Left renal cortex interstitium (tissue), 4 donors: ENCODE measurements at regions not wholly inside any gene's neighbourhood (a gene's known extent, or its start where the extent isn't known, plus 50 kb on each side); places are given as distances from the start of the nearest gene placed in this dataset.

Experiments
- DNase-seq, 4 donors: peaks; one replicate each; pipeline ENCODE4 v3.0.0-alpha.2; 2013; ENCODE audit warnings: low read depth in 4 of 4, low spot score in 2 of 4, missing footprints in 1 of 4

GRCh38 chr2:234732404-234733092 is 219.3 kb upstream of the SH3BP4 start:
- DNase-seq = no peak

GRCh38 chr2:234731236-234731635 is 220.6 kb upstream of the SH3BP4 start:
- DNase-seq = no peak

GRCh38 chr2:234730066-234730640 is 221.7 kb upstream of the SH3BP4 start:
- no peak for DNase-seq

DNA sequence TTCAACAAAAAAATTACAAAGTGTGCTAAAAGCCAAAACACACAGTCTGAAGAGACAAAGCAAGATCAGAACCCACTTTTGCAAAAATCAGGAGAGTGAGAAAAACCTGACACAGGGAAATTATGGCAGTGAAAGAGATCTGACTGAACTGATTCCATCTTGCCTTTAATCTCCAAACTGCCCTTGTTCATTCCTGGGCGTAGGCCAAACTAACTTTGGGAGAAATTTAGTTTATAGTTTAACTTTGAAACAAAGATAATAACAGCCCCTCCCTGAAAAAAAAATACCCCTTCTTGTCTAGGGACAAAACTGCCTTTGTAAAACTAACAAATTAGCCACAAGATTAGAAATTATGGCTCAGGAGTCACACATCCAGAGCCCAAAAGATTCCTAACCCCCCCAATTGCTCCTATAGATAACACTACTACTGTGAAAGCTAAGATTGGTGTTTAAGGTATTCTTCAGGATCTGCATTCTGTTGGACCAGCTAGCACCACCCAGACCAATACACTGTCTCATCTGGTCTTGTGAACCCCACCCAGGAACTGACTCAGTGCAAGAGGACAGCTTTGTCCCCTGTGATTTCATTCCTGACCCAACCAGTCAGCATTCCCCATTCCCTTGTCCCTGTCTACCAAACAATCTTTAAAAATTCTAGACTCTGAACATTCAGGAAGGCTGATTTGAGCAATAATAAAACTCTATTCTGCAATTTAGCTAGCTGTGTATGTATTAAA is 226.1 kb upstream of the SH3BP4 start:
- DNase-seq = no peak

GRCh38 chr2:234724850-234725249 is 227.0 kb upstream of the SH3BP4 start:
- no peak for DNase-seq

GRCh38 chr2:234723400-234723799 is 226.5 kb upstream of the ARL4C start:
- DNase-seq = no peak

GRCh38 chr2:234722176-234722575 is 225.3 kb upstream of the ARL4C start:
- DNase-seq = no peak

GRCh38 chr2:234719116-234719716 is 222.3 kb upstream of the ARL4C start:
- DNase-seq = no peak

GRCh38 chr2:234716271-234716670 is 219.4 kb upstream of the ARL4C start:
- no peak for DNase-seq

DNA sequence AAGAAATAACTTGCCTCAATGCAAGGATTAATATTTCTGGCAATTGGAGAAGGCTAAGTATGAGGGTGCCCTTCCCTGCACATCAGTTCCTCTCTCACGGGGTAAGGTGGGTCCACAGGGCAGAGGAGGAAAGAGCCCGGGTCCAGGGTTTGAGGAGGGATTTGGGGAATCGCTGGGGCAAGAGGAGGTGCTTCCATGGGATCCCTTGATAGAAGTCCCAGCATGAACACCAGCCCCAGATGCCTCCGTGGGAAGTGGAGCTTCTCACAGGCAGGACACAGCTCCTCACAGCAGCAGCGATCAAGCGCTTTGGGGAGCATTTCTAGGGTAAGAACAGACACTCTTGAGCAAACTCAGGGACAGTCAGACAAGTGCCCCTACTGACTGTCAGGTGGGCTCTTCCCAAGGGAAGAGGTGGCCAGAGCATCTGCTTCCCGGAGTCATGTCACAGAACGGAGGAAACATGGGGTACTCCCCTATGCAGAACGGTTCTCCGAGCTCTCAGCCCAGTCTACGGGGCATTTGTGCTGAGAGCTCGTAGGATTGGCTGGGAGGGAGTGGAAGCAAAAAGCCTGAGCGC is 218.9 kb upstream of the ARL4C start:
- DNase-seq = no peak

GRCh38 chr2:234714711-234715110 is 217.8 kb upstream of the ARL4C start:
- no peak for DNase-seq

- DNase-seq = no peak
These were observed 215.6 kb upstream of the ARL4C start for GRCh38 chr2:234712421-234712935.

DNA sequence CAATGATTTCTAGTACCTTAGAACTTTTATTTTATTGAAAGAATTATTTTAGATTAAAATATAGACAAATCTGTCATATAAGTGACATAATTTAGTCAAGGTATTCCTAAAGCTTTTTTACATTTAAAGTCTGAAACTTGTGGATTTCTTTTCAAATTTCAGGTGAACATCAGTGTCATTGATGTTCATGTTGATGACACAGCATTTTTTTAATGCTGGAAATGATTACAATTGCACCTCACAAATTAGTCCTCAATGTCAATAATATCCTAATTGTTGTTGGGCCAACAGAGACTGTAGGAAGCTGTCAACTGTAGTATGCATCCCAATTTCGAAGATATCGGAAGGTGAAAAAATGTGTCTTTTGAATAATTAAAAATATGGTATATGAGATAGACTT is 214.4 kb upstream of the ARL4C start:
- DNase-seq = no peak

DNA sequence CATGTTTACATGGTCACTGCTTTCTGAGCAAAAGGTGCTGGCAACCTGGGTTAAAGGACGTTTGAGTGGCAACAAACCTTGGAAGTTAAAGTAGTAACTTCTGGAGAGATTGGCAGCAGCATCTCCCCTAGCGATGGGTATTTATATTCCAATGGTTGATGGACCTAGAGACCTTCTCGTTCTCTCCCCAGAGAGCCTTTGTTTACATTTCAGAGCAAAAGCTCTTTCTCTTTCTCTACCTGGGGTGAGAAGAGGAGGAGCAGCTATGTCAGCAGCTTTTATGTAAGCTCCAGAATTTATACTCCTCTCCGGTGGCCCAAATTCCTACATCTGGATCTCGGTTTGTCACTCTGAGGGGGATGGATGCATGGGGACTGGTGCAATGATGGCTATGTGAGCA is 213.7 kb upstream of the ARL4C start:
- no peak for DNase-seq

GRCh38 chr2:234710066-234710465 is 213.2 kb upstream of the ARL4C start:
- DNase-seq = no peak

- DNase-seq = no peak
These were observed 211.8 kb upstream of the ARL4C start for GRCh38 chr2:234708717-234709116.

DNA sequence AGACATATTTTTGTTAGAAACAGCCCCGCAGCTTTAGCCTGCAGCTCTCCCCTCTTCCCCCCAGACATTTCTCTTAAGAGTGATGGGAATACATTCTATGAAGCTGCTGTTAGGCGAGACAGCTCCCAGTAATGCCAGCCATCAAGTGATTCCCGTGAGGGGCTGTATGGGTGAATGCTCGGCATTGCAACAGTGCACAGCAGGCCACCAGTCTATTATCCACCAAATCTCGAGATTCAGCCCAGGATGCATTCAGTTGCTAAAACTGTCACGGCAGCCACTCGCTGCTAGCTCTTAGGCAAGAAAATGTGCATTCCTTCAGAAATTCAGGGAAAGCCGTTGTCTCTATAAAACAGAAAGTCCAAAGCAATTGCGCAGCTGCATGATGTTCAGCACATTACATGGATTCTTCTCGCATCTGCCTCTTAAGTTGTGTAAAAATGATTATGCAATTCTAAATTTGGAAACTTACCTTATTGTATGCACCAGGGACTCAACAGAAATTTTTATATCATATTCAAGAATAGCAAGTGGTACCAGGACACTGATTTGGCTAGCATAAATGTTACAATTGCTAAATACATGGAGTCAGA is 211.3 kb upstream of the ARL4C start:
- DNase-seq = no peak

GRCh38 chr2:234706086-234706485 is 209.2 kb upstream of the ARL4C start:
- no peak for DNase-seq

- DNase-seq = no peak
These were observed 208.2 kb upstream of the ARL4C start for GRCh38 chr2:234705108-234705507.

DNA sequence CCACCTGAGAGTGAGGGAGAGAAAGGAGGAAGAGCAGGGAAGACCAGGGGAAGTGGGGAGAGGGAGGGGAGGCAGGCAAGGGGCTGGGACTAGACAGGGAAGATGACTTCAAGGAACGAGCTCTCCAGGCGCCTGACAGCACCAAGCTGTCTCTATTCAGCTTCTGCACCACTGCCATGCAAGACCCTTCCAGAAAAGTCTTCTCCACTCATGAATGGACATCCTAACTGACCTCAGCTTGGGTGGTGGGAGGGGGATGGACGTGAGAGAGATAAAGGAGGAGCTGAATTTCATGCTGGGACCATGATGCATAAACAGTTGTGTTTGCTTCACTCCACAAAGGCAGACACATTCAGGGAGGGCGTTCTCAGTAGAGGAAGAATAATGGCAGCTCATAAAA is 206.4 kb upstream of the ARL4C start:
- no peak for DNase-seq
